ENCODE measurements at regions not wholly inside any gene's neighbourhood (a gene's known extent, or its start where the extent isn't known, plus 50 kb on each side); places are given as distances from the start of the nearest gene placed in this dataset.

GRCh38 chr5:122705851-122706250, 69.0 kb upstream of the SNX2 start:
- no peaks in the 10 kb centered on the region for H4K20me1 ChIP-seq (replicated peaks; ENCODE audit: control insufficient read depth, insufficient read depth, low read length)

More at GRCh38 chr5:122705851-122706250, 69.0 kb upstream of the SNX2 start:
- H3K4me2 ChIP-seq (ENCODE audit: insufficient read depth, low read length), result no peak overlapping the region
- H3K36me3 ChIP-seq (ENCODE audit: control insufficient read depth, insufficient read depth, low read length), result no peaks in the 10 kb centered on the region
- ChIA-PET POLR2A (no interaction called here), CTCF (ENCODE audit: low intra/inter-chr PET ratio) (no interaction called here)
- H3K79me2 ChIP-seq (ENCODE audit: control insufficient read depth, insufficient read depth, low read length), result no peaks in the 10 kb centered on the region
- DNase-seq (ENCODE audit: extremely low read depth in 1 of 4, low spot score in 3 of 4), result no peak
- no peak for FAIRE-seq
- 0% methylated on average over 1 of the region's 1 CpG for WGBS (ENCODE audit: insufficient coverage, low coverage, missing lambda C conversion rate)
- intact Hi-C loops (cut with micrococcal nuclease), result no loop called here
- in situ Hi-C loops (cut with MboI), result no loop called here
- no peaks in the 10 kb centered on the region for H3K4me1 ChIP-seq (replicated peaks in 1 of 2; ENCODE audit: control insufficient read depth in 2 of 2, insufficient read depth in 2 of 2, low read length in 2 of 2)
- no peak overlapping the region for H3K27ac ChIP-seq (ENCODE audit: extremely low read depth, low read depth, low read length)
- no peak overlapping the region for H3K4me3 ChIP-seq
- no peaks in the 10 kb centered on the region for H3K9me3 ChIP-seq (replicated peaks; ENCODE audit: control insufficient read depth, insufficient read depth, low read depth, low read length)
- no peak overlapping the region for H3K9ac ChIP-seq (ENCODE audit: insufficient read depth in 1 of 2, low read depth in 2 of 2, low read length in 2 of 2)
- peaks cover 0 to 3% of the 10 kb centered on the region in 2 experiments; a peak in 1 of 5 replicates for H3K27me3 ChIP-seq (ENCODE audit: control insufficient read depth in 2 of 2, insufficient read depth in 2 of 2, low read length in 2 of 2)
- TF ChIP-seq RBM14 (IDR thresholded peaks at IDR 0.05; ENCODE audit: borderline replicate concordance, insufficient read depth, low read depth, low read length), result no peak
- TF ChIP-seq MEF2A (IDR thresholded peaks at IDR 0.05; ENCODE audit: control insufficient read depth, low read depth, low read length), result no peak
- no peak for TF ChIP-seq HEY1 (CRISPR knock-in tag; IDR thresholded peaks at IDR 0.05; ENCODE audit: borderline replicate concordance)
- no peak for TF ChIP-seq ZNF239 (CRISPR knock-in tag; IDR thresholded peaks at IDR 0.05)
- no peak for TF ChIP-seq NR3C1 (CRISPR knock-in tag; IDR thresholded peaks at IDR 0.05)
- no peak for TF ChIP-seq ZNF311 (CRISPR knock-in tag; IDR thresholded peaks at IDR 0.05)
- TF ChIP-seq MEF2D (tag; conservative IDR thresholded peaks at IDR 0.05; ENCODE audit: low read depth), result no peak
- no peak for TF ChIP-seq PRPF4 (IDR thresholded peaks at IDR 0.05; ENCODE audit: insufficient read depth, low read depth, low read length, poor library complexity, severe bottlenecking)
- TF ChIP-seq HMBOX1 (IDR thresholded peaks at IDR 0.05), result no peak
- no peak for TF ChIP-seq CBX2 (IDR thresholded peaks at IDR 0.05; ENCODE audit: insufficient read depth, low read length, poor library complexity, severe bottlenecking)
- no peak for TF ChIP-seq GATAD2B (IDR thresholded peaks at IDR 0.05; ENCODE audit: borderline replicate concordance)
- no peak for TF ChIP-seq CTCFL (IDR thresholded peaks at IDR 0.05; ENCODE audit: borderline replicate concordance, insufficient read depth, low read depth, low read length, poor library complexity, severe bottlenecking)
- TF ChIP-seq SAP30 (IDR thresholded peaks at IDR 0.05; ENCODE audit: borderline replicate concordance, insufficient read depth, low read depth, low read length, poor library complexity, severe bottlenecking), result no peak
- no peak for TF ChIP-seq CREM (IDR thresholded peaks at IDR 0.05; ENCODE audit: low read depth)
- no peak for TF ChIP-seq ZNF316 (IDR thresholded peaks at IDR 0.05)
- TF ChIP-seq CHD4 (IDR thresholded peaks at IDR 0.05; ENCODE audit: insufficient read depth, insufficient replicate concordance, low read depth, low read length, poor library complexity, severe bottlenecking), result no peak
- ATAC-seq, result no peak
- H3K9me1 ChIP-seq (ENCODE audit: control insufficient read depth, insufficient read depth, low read length), result no peaks in the 10 kb centered on the region
- BruUV-seq (replicated peaks), result no TSS peak
- no peak overlapping the region for H2AFZ ChIP-seq (ENCODE audit: low read depth, low read length)
